ENCODE measurements at regions not wholly inside any gene's neighbourhood (a gene's known extent, or its start where the extent isn't known, plus 50 kb on each side); places are given as distances from the start of the nearest gene placed in this dataset.

- DNase-seq (ENCODE audit: low spot score): no peak
Observed at GRCh38 chr9:90025816-90026215, 421.0 kb downstream of the GADD45G start.

GRCh38 chr9:90027296-90027790 is 422.5 kb downstream of the GADD45G start:
- DNase-seq (ENCODE audit: low spot score): no peak

DNA sequence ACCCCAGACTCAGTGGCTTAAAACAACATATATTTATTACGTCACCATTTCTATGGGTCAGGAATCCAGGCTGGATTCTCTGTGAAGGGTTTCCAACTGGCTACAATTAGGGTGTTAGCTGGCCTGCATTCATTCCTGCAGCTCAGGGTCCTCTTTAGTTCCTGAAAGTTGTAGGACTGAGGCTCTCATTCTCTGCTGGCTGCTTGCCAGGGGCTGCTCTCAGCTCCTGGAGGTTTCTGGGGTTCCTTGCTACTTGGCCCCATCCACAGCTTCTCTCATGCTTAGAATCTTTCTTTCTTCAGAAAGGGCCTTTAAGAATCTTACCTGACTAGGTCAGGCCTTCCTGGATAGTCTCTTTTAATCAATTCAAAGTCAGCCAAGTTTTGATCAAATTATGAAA is 424.6 kb downstream of the GADD45G start:
- no peak for DNase-seq (ENCODE audit: low spot score)

DNA sequence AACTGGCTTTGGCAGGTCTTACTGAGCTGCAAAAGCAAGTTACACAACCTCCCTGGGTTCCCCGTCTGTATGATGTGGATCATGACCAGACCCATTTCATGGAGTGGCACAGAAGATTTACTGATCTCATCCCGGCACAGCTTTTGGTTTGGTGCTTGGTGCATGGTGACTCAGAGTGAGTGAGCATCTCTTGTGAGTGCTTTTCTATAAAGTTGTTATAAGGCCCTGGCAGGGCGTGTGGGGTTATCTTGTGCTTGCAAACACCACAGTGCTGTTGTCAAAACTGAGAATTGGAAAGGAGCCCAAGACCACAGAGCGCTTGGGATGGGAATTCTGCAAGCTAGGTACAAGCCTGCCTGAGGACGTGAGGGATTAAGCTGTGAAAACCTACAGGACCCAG is 425.2 kb downstream of the GADD45G start:
- no peak for DNase-seq (ENCODE audit: low spot score)

GRCh38 chr9:90032296-90033027 is 427.6 kb downstream of the GADD45G start:
- no peak for DNase-seq (ENCODE audit: low spot score)

DNA sequence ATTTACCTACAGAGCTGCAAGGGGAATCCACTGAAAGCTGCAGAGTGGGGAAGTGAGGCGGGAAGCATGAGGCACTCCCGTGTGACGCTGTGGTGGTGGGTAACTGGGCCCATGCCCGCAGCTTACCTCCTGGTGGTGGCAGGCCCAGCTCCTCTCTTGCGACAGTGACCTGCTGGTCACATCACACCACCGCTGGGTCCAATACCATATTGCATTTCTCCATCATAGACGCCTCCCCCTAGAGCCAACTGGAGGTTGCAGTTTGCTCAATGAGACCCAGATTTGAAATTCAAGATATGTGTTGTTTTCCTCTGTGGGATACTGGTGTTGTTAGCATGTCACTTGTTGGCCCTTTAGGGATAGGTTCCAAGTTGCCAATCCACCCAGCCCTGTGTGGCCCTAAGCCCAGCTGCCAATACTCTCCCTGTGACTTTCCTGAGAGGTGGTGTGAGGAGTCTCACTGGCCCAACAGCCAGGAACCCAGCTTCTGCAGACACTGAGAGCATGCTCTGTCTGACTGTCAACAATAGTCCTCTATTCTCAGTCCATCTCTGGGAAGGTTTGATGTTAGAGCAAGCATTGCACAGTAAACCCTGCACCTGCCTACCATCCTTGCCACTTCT is 428.3 kb downstream of the GADD45G start:
- no peak for DNase-seq (ENCODE audit: low spot score)

DNA sequence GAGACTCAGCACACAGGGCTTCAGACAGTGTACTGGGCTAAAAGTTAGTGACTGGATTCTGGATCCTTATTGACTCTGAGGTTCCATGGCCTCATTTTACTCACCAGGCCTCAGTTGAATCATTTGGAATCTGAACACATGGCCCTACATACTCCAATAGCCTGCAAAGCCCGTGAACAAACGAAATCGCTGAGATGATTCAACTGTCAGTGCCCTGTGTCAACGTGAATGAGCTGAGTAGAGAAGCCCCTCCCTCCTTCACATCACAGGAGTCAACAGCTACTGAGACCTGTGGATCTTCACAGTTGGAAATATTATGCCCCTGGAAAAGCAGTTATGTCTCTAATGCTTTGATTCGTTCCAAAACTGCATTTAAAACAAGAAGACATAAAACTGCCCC is 429.3 kb downstream of the GADD45G start:
- DNase-seq (ENCODE audit: low spot score): no peak

- no peak for DNase-seq (ENCODE audit: low spot score)
Observed at GRCh38 chr9:90035471-90035870, 430.7 kb downstream of the GADD45G start.

GRCh38 chr9:90037146-90037797 is 432.5 kb downstream of the GADD45G start:
- no peak for DNase-seq (ENCODE audit: low spot score)

DNA sequence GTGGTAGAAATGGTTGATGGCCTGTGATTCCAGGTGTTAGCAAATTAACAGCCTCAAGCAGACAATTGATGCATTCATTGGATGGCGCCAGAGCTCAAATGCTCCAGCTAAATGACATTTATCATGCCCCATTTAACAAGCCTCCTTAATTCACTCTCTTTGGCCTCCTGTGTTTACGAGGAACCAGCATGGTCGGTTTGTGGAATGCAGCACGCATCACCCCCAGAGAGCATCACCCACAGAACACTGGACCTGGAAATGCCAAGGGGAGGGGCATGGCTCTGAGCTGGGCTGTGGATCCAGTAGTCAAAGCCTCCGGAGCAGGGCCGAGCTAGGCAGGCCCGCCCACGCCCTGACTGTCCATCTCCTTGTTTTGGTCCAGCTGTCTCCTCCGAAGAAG is 434.0 kb downstream of the GADD45G start:
- DNase-seq (ENCODE audit: low spot score): no peak

DNA sequence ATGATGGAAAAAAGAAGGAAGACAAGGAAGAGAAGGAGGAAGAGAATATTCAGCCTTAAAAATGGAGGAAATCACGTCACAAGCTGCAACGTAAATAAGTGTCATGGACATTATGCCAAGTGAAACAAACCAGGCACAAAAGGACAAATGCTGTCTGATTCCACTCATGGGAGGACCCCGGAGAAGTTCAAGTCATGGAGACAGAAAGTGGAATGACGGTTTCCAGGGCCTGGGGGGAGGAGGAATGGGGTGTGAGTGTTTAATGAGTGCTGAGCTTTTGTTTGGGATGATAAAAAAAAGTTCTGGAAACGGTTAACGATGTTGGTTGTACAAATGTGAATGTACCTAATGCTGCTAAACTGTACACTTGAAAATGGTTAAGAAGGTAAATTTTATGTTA is 439.5 kb downstream of the GADD45G start:
- DNase-seq (ENCODE audit: low spot score): no peak

- no peak for DNase-seq (ENCODE audit: low spot score)
Observed at GRCh38 chr9:90044710-90045151, 439.9 kb downstream of the GADD45G start.

DNA sequence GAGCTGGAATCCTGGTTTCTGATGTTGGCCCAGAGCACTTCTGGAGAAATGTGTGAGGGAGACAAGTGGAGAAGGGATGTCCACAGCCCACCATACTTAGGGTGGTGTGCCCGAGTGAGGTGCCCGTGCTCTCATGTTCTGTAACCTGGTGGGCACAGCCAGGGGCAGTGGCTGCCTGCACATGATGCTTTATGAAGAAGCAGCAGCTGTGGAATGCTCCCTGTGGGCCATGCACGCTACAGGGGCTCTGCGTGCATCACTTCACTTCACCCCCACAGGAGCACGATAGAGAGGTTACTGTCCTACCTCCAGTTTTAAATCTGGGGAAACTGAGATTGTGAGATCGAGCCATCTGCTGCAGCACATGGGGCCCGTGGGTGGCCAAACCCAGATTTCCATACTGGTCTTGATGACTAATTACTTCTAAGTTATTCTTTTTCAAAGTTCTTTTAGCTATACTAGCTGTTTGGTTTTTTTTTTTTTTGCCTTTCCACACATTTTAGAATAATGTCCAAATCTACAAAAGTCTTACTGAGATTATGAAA is 441.6 kb downstream of the GADD45G start:
- DNase-seq (ENCODE audit: low spot score): no peak

DNA sequence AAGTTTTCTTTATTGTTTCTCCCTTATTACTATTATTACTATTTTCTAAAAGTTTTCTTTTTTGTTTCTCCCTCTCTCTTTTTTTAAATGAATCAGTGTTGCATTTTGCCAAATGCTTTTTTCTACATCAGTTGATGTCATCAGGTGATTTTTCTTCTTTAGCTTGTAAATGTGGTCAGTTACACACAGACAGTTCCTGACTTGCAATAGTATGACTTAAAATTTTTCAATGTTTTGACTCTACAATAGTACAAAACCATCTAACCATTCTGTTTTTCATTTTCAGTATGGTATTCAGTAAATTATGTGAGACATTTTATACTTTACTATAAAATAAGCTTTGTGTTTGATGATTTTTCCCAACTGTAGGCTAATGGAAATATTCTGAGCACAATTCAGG is 443.0 kb downstream of the GADD45G start:
- no peak for DNase-seq (ENCODE audit: low spot score)

- no peak for DNase-seq (ENCODE audit: low spot score)
Observed at GRCh38 chr9:90052366-90052765, 447.6 kb downstream of the GADD45G start.

- DNase-seq (ENCODE audit: low spot score): no peak
Observed at GRCh38 chr9:90053027-90053426, 448.2 kb downstream of the GADD45G start.

- no peak for DNase-seq (ENCODE audit: low spot score)
Observed at GRCh38 chr9:90054810-90055209, 450.0 kb downstream of the GADD45G start.

DNA sequence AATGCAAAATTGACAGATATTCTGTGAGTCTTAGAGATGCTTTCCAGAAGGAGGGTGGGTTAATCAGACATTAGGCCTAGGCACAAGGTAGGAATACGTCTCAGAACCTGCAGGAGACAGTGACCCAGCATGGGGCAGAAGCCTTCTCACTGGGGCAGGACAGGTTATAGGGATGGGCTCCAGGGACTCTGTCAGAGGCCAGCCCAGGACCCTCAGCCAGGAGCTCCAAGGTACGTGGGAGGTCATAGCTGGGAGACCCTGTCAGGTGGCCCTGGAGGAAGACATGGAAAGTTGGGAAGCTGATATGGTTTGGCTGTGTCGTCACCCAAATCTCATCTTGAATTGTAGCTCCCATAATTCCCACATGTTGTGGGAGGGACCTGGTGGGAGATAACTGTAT is 450.4 kb downstream of the GADD45G start:
- no peak for DNase-seq (ENCODE audit: low spot score)

DNA sequence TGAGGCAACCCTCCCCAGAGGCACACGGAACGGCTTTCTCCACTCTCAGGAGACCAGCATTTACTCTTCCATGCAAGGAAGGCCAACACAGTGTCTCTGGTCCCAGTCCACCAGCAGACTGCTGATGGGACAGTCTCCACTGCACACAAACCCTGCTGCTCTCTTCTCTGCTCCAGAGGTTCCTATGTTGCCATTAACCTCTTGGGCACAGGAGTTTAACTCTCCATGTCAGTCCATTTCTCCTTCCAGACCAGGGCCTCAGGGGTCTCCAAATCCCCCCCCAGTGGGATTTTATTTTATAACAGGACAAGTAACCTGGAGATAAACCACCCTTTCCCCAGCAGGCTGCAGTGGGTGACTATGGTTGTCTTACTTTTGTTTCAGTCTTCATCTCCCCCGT is 452.5 kb downstream of the GADD45G start:
- DNase-seq (ENCODE audit: low spot score): no peak

- DNase-seq (ENCODE audit: low spot score): no peak
Observed at GRCh38 chr9:90058182-90058763, 453.5 kb downstream of the GADD45G start.

GRCh38 chr9:90059436-90059835 is 454.6 kb downstream of the GADD45G start:
- DNase-seq (ENCODE audit: low spot score): no peak

DNA sequence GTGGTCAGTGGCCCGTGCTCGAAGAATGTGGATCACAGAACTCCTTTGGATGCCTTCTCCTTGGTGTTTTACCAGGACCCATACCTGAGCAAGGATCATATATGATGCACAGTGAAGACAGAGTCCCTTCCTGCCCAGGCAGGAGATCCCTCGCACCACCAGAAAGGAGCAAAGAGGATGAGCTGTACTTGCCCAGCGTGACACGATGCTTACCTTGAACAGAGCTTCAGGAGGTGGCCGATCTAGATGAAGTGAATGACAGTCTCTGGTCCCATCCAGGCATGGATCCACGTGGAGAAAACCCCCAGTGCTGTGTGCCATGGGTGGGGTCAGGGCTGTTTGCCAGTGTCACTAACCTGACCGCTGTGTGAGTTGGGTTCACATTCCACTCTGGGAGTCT is 455.4 kb downstream of the GADD45G start:
- DNase-seq (ENCODE audit: low spot score): no peak

DNA sequence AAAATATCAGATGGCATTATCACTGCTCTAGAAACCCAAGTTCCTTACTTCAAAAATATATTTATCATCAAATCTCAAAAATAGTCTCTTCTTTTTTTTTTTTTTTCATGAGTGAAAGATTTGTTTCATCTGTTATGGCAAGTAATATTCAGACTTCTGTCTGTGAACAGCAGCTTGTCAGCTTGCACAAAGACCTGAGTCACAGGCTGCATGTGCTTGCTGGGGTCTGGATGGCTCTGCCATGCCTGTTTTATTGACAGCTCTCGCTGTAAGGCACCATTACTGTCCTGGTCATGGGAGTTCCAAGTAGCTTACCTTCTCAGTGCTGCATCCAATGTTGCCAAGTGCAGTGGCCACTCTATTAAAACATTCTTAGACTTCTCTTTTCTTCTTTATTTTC is 456.4 kb downstream of the GADD45G start:
- DNase-seq (ENCODE audit: low spot score): no peak

All from hematopoietic multipotent progenitor cell treated with erythropoietin and hydrocortisone succinate and interleukin-3 and kit ligand, for 15 days (in vitro differentiated cells).